ENCODE measurements at regions not wholly inside any gene's neighbourhood (a gene's known extent, or its start where the extent isn't known, plus 50 kb on each side); places are given as distances from the start of the nearest gene placed in this dataset.

DNA sequence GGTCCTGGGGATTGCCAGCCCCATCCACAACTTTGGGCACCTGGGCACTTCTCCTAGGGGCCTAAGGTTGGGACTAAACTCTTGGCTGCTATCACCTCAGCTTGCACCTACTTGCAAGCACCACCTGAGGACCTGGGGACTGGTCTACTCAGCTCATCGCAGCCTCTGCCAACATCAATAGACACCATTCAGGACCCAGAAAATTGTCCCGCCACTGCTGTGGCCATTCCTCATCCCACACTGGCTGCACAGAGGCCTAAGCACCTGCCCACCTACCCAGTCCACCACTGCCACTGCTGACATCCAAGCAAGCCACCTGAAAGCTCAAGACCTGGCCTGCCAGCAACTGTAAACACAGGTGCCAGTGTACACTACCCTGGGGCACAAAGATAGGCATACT lies 234.1 kb downstream of the STK31 start:
- TF ChIP-seq CTCF (IDR thresholded peaks at IDR 0.05; ENCODE audit: poor library complexity, severe bottlenecking), result no peak
- TF ChIP-seq EZH2 (IDR thresholded peaks at IDR 0.05; ENCODE audit: borderline replicate concordance, insufficient read depth, low read length, poor library complexity, severe bottlenecking), result no peak
- no peak for TF ChIP-seq POLR2AphosphoS5 (IDR thresholded peaks at IDR 0.05)
- TF ChIP-seq RAD21 (conservative IDR thresholded peaks at IDR 0.05), result no peak
- TF ChIP-seq, protein P1, sequence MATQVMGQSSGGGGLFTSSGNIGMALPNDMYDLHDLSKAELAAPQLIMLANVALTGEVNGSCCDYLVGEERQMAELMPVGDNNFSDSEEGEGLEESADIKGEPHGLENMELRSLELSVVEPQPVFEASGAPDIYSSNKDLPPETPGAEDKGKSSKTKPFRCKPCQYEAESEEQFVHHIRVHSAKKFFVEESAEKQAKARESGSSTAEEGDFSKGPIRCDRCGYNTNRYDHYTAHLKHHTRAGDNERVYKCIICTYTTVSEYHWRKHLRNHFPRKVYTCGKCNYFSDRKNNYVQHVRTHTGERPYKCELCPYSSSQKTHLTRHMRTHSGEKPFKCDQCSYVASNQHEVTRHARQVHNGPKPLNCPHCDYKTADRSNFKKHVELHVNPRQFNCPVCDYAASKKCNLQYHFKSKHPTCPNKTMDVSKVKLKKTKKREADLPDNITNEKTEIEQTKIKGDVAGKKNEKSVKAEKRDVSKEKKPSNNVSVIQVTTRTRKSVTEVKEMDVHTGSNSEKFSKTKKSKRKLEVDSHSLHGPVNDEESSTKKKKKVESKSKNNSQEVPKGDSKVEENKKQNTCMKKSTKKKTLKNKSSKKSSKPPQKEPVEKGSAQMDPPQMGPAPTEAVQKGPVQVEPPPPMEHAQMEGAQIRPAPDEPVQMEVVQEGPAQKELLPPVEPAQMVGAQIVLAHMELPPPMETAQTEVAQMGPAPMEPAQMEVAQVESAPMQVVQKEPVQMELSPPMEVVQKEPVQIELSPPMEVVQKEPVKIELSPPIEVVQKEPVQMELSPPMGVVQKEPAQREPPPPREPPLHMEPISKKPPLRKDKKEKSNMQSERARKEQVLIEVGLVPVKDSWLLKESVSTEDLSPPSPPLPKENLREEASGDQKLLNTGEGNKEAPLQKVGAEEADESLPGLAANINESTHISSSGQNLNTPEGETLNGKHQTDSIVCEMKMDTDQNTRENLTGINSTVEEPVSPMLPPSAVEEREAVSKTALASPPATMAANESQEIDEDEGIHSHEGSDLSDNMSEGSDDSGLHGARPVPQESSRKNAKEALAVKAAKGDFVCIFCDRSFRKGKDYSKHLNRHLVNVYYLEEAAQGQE (IDR thresholded peaks at IDR 0.05; ENCODE audit: borderline replicate concordance), result no peak
- no peak for TF ChIP-seq MXI1 (conservative IDR thresholded peaks at IDR 0.05; ENCODE audit: poor library complexity, severe bottlenecking)
- no peak for TF ChIP-seq EP300 (conservative IDR thresholded peaks at IDR 0.05; ENCODE audit: poor library complexity, severe bottlenecking)
- TF ChIP-seq TAF1 (IDR thresholded peaks at IDR 0.05; ENCODE audit: low read depth), result no peak
- TF ChIP-seq SMC3 (conservative IDR thresholded peaks at IDR 0.05; ENCODE audit: poor library complexity), result no peak
- H3K9me2 ChIP-seq (ENCODE audit: insufficient read depth, low read length), result no peaks in the 10 kb centered on the region
- no peak overlapping the region for H3K27ac ChIP-seq (ENCODE audit: low read length)

DNA sequence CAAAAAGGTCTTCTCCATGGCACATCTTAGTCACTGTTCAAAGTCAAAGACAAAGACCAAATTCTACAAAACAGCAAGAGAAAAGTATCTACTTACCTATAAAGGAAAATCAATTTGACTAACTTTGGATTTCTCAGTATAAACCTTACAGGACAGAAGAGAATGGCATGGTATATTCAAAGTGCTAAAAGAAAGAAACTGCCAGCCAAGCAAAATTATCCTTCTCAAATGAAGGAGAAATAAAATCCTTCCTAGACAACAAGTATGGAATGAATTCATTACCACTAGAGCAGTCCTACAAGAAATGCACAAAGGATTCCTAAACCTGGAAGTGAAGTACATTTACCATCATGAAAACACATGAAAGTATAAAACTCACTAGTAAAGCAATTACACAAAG lies 235.5 kb downstream of the STK31 start:
- Histone ChIP-seq H3K79me2 (replicated peaks; ENCODE audit: insufficient read depth, low read length) (no peaks in the 10 kb centered on the region), H3K27me3 (ENCODE audit: insufficient read depth, low read depth, low read length) (no peaks in the 10 kb centered on the region), H3K4me3 (ENCODE audit: low read length) (no peak overlapping the region), H3K27ac (ENCODE audit: low read length) (no peak overlapping the region), H3K4me2 (ENCODE audit: low read length) (no peak overlapping the region), H3K9ac (ENCODE audit: low read length) (no peak overlapping the region), H3K9me3 (ENCODE audit: low read length) (peaks cover 4% of the 10 kb centered on the region), H3K36me3 (ENCODE audit: insufficient read depth, low read length) (no peaks in the 10 kb centered on the region), H3F3A (ENCODE audit: insufficient read depth, low read length, poor library complexity, severe bottlenecking) (no peaks in the 10 kb centered on the region), H3K9me2 (ENCODE audit: insufficient read depth, low read length) (no peaks in the 10 kb centered on the region), H4K20me1 (ENCODE audit: insufficient read depth) (no peaks in the 10 kb centered on the region), H2AFZ (ENCODE audit: low read depth, low read length) (no peak overlapping the region)
- TF ChIP-seq POLR2AphosphoS5 (IDR thresholded peaks at IDR 0.05) (no peak), MXI1 (conservative IDR thresholded peaks at IDR 0.05; ENCODE audit: poor library complexity, severe bottlenecking) (no peak), EZH2 (IDR thresholded peaks at IDR 0.05; ENCODE audit: borderline replicate concordance, insufficient read depth, low read length, poor library complexity, severe bottlenecking) (no peak), TAF1 (IDR thresholded peaks at IDR 0.05; ENCODE audit: low read depth) (no peak), EP300 (conservative IDR thresholded peaks at IDR 0.05; ENCODE audit: poor library complexity, severe bottlenecking) (no peak), RAD21 (conservative IDR thresholded peaks at IDR 0.05) (no peak), CTCF (IDR thresholded peaks at IDR 0.05; ENCODE audit: poor library complexity, severe bottlenecking) (no peak), SMC3 (conservative IDR thresholded peaks at IDR 0.05; ENCODE audit: poor library complexity) (no peak)
- TF ChIP-seq, protein P1 (IDR thresholded peaks at IDR 0.05; ENCODE audit: borderline replicate concordance), result no peak

More for the DNA sequence above, 234.1 kb downstream of the STK31 start:
- Histone ChIP-seq H3K27me3 (ENCODE audit: insufficient read depth, low read depth, low read length) (no peaks in the 10 kb centered on the region), H2AFZ (ENCODE audit: low read depth, low read length) (no peak overlapping the region), H3K9me3 (ENCODE audit: low read length) (peaks cover 4% of the 10 kb centered on the region), H3K79me2 (replicated peaks; ENCODE audit: insufficient read depth, low read length) (no peaks in the 10 kb centered on the region), H3F3A (ENCODE audit: insufficient read depth, low read length, poor library complexity, severe bottlenecking) (no peaks in the 10 kb centered on the region), H3K36me3 (ENCODE audit: insufficient read depth, low read length) (no peaks in the 10 kb centered on the region), H3K4me2 (ENCODE audit: low read length) (no peak overlapping the region), H3K4me3 (ENCODE audit: low read length) (no peak overlapping the region), H3K9ac (ENCODE audit: low read length) (no peak overlapping the region), H4K20me1 (ENCODE audit: insufficient read depth) (no peaks in the 10 kb centered on the region)
